GM11168 (cell line): ENCODE measurements at regions not wholly inside any gene's neighbourhood (a gene's known extent, or its start where the extent isn't known, plus 50 kb on each side); places are given as distances from the start of the nearest gene placed in this dataset.
"Not testable (repeated sequence)": the region's sequence is repeated elsewhere in the genome, so short reads cannot be mapped to it uniquely, and the experiment has no call there.

Experiments used
- in situ Hi-C: fragments of 300-500 bp; cut with MboI; formaldehyde crosslinking; loops from one replicate; pipeline ENCODE4 v1.12.0; 2022; ENCODE audit warnings: low sequenced_read_pairs; ENCODE audit not compliant: unreplicated experiment

GRCh38 chr11:90343673-90344072 is 120.8 kb upstream of the CHORDC1 start:
- in situ Hi-C loops: no loop called here

- in situ Hi-C loops: no loop called here
These were observed 119.1 kb upstream of the CHORDC1 start for GRCh38 chr11:90341986-90342385.

- in situ Hi-C loops: no loop called here
These were observed 109.6 kb upstream of the CHORDC1 start for GRCh38 chr11:90332415-90332814.

GRCh38 chr11:90330632-90331031 is 107.8 kb upstream of the CHORDC1 start:
- in situ Hi-C loops: no loop called here

- in situ Hi-C loops: no loop called here
These were observed 106.2 kb upstream of the CHORDC1 start for GRCh38 chr11:90329043-90329442.

- in situ Hi-C loops: no loop called here
These were observed 103.8 kb upstream of the CHORDC1 start for GRCh38 chr11:90326647-90327046.

GRCh38 chr11:90323289-90323688 is 100.4 kb upstream of the CHORDC1 start:
- in situ Hi-C loops: no loop called here

GRCh38 chr11:90321018-90321417 is 98.2 kb upstream of the CHORDC1 start:
- in situ Hi-C loops: no loop called here

- in situ Hi-C loops: no loop called here
These were observed 95.8 kb upstream of the CHORDC1 start for GRCh38 chr11:90318651-90319050.

- in situ Hi-C loops: no loop called here
These were observed 87.4 kb upstream of the CHORDC1 start for GRCh38 chr11:90310210-90310609.

- in situ Hi-C loops: no loop called here
These were observed 86.8 kb upstream of the CHORDC1 start for GRCh38 chr11:90309693-90310092.

GRCh38 chr11:90294526-90294925 is 71.7 kb upstream of the CHORDC1 start:
- in situ Hi-C loops: no loop called here

- in situ Hi-C loops: no loop called here
These were observed 71.2 kb upstream of the CHORDC1 start for GRCh38 chr11:90294091-90294490.

GRCh38 chr11:90288212-90288821 is 65.5 kb upstream of the CHORDC1 start:
- in situ Hi-C loops: no loop called here

- in situ Hi-C loops: no loop called here
These were observed 63.8 kb upstream of the CHORDC1 start for GRCh38 chr11:90286640-90287039.

GRCh38 chr11:90284171-90284570 is 61.3 kb upstream of the CHORDC1 start:
- in situ Hi-C loops: no loop called here

- in situ Hi-C loops: not testable (repeated sequence)
These were observed 59.8 kb upstream of the CHORDC1 start for GRCh38 chr11:90282551-90283071.

- in situ Hi-C loops: no loop called here
These were observed 51.5 kb upstream of the CHORDC1 start for GRCh38 chr11:90274362-90274761.
